Right lobe of liver (tissue), 6 donors: ENCODE measurements at regions not wholly inside any gene's neighbourhood (a gene's known extent, or its start where the extent isn't known, plus 50 kb on each side); places are given as distances from the start of the nearest gene placed in this dataset.

Experiments
- ATAC-seq, 4 donors: fragments of 200-7000 bp; cut with Tn5 transposase; one replicate each; pipeline ENCODE4 v1.9.1; 2020; ENCODE audit warnings: mild to moderate bottlenecking in 4 of 4, moderate library complexity in 4 of 4
- DNase-seq, 3 donors: peaks; one replicate each; pipeline ENCODE4 v3.0.0-alpha.2; 2020
- H3K27ac ChIP-seq, 3 donors: fragments of 200-600 bp; one replicate each; pipeline ENCODE4 v1.8.0; 2022
- H3K27me3 ChIP-seq, 2 donors: fragments of 200-600 bp; one replicate each; pipeline ENCODE4 v1.8.0; 2022
- H3K36me3 ChIP-seq, 4 donors: fragments of 200-600 bp; sonication (generic) in 1 of 4; one replicate each; pipeline versions ENCODE4 v1.5.1 to v1.8.0; 2017 to 2022; ENCODE audit warnings: control low read depth in 1 of 4
- H3K4me1 ChIP-seq, 4 donors: fragments of 200-600 bp; sonication (generic) in 1 of 4; one replicate each; pipeline versions ENCODE4 v1.5.1 to v1.8.0; 2017 to 2022; ENCODE audit warnings: control low read depth in 1 of 4
- H3K4me3 ChIP-seq, 3 donors: fragments of 200-600 bp; one replicate each; pipeline ENCODE4 v1.8.0; 2022
- H3K9me3 ChIP-seq, 4 donors: fragments of 200-600 bp; sonication (generic) in 1 of 4; one replicate each; pipeline versions ENCODE4 v1.5.1 to v1.8.0; 2017 to 2022; ENCODE audit warnings: control low read depth in 1 of 4
- CTCF ChIP-seq, 4 donors: fragments of 200-600 bp in 3 of 4; fragments of 450-650 bp in 1 of 4; IDR thresholded peaks; one replicate each; pipeline versions ENCODE4 v1.5.1 to v1.8.0; 2016 to 2022; ENCODE audit warnings: antibody characterized with exemption in 4 of 4, mild to moderate bottlenecking in 2 of 4
- POLR2A ChIP-seq: fragments of 450-650 bp; IDR thresholded peaks from one replicate; pipeline ENCODE4 v1.6.1; 2017; ENCODE audit warnings: antibody characterized with exemption, mild to moderate bottlenecking
- WGBS: methylation state at CpG from one replicate; pipeline ENCODE4 v1.1.6; 2018; ENCODE audit warnings: low coverage, low lambda C conversion rate; ENCODE audit not compliant: insufficient coverage; ENCODE audit errors: missing lambda C conversion rate; 5-methylcytosine and 5-hydroxymethylcytosine counted together
- intact Hi-C, 2 donors: fragments of 100-400 bp; cut with DNase I; formaldehyde crosslinking; loops; one replicate each; pipeline versions ENCODE4 v1.11.2 to v1.14.1; 2022
- donor health status: DM: no; HTN: yes; CAD: no.
- donor health status: DM: no; HTN: no; CAD: no.
- donor health status: DM: no; HTN: no; CAD: no.
- donor health status: DM: no; HTN: yes; CAD: no.
- donor health status: DM: no; HTN: yes; CAD: no.

GRCh38 chr6:144360401-144360800, 75.3 kb downstream of the UTRN start:
- TF ChIP-seq CTCF (IDR thresholded peaks at IDR 0.05), result no peak
- TF ChIP-seq POLR2A, result no peak
- H3K27ac ChIP-seq, result no peak overlapping the region
- no peak for DNase-seq
- H3K36me3 ChIP-seq, result no peaks in the 10 kb centered on the region
- no peak overlapping the region for H3K4me3 ChIP-seq
- H3K4me1 ChIP-seq, result peaks cover 0 to 10% (median 0%) of the 10 kb centered on the region in 4 donors
- peak in 3 of 4 donors; percentile 21 to 28 (median 25) for ATAC-seq
- no peaks in the 10 kb centered on the region for H3K9me3 ChIP-seq
- intact Hi-C loops, result no loop called here
- no peaks in the 10 kb centered on the region for H3K27me3 ChIP-seq
- 71% methylated on average over 1 of the region's 4 CpGs for WGBS

- DNase-seq, result no peak
- Histone ChIP-seq H3K27ac (no peak overlapping the region), H3K36me3 (no peaks in the 10 kb centered on the region), H3K4me3 (no peak overlapping the region), H3K9me3 (no peaks in the 10 kb centered on the region), H3K27me3 (no peaks in the 10 kb centered on the region), H3K4me1 (peaks cover 0 to 10% (median 0%) of the 10 kb centered on the region in 4 donors)
- no peak for ATAC-seq
- 92% methylated on average over 1 of the region's 1 CpG for WGBS
- TF ChIP-seq CTCF (IDR thresholded peaks at IDR 0.05) (no peak), POLR2A (no peak)
- intact Hi-C loops, result no loop called here
Measured at GRCh38 chr6:144361016-144361415, 75.9 kb downstream of the UTRN start.

DNA sequence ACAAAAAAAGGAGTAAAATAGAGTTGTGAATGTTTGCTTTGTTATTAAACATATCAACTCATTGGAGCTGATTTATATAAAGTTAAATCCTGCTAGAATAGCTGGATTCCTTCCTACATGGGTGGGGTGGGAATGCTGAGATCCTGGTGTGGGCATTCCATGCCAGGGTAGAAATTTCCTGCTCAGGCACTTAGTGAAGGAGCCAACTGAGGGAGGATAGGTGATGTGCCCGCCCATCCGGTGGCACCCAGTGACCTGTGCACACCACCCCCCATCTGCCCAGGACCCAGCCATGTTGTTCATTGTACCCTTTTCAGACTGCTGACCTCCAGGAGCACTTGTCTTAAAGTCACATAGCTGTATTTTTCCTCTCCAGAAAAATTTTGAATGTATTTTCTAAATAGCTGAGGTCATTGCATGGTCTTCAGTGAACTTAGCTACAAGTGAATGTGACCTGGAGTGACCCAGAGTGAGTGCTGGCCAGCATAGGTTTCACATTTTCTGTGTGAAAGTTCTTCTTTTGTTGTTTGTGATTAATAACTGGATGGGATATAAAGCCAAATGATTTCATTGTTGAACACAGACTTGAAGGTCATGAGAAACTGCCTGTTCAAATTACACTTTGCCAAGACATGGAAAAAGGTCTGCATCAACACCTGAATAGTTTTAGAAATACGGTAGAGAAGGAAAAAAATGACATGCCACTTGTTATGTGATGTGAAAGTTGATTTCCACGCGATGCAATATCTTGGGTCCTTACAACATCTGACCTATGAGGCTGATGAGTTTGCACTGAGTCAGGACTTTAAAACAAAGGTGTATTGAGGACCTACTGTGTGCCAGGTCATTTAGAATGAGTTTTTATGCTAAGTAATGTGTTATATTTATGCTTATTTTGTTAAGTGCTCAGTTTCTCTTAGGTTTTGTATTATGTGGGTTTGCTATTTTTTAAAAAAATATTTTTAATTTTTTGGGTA, 77.2 kb downstream of the UTRN start:
- DNase-seq, result no peak

GRCh38 chr6:144364208-144364720, 79.1 kb downstream of the UTRN start:
- no peaks in the 10 kb centered on the region for H3K9me3 ChIP-seq
- no peak for DNase-seq
- intact Hi-C loops, result no loop called here
- H3K36me3 ChIP-seq, result no peaks in the 10 kb centered on the region
- WGBS, result 76% methylated on average over 7 of the region's 7 CpGs
- H3K4me1 ChIP-seq, result peaks cover 0 to 10% (median 0%) of the 10 kb centered on the region in 4 donors
- no peaks in the 10 kb centered on the region for H3K27me3 ChIP-seq
- TF ChIP-seq CTCF (IDR thresholded peaks at IDR 0.05) (no peak), POLR2A (no peak)
- no peak overlapping the region for H3K27ac ChIP-seq
- no peak overlapping the region for H3K4me3 ChIP-seq
- ATAC-seq, result peak in 3 of 4 donors; percentile 21 to 46 (median 36)

More for the DNA sequence above, 77.2 kb downstream of the UTRN start:
- Histone ChIP-seq H3K4me1 (peaks cover 0 to 10% (median 0%) of the 10 kb centered on the region in 4 donors), H3K36me3 (no peaks in the 10 kb centered on the region), H3K4me3 (no peak overlapping the region), H3K27ac (peak overlapping the region; percentile 8 to 20 (median 8)), H3K27me3 (no peaks in the 10 kb centered on the region), H3K9me3 (no peaks in the 10 kb centered on the region)
- TF ChIP-seq POLR2A (no peak), CTCF (IDR thresholded peaks at IDR 0.05) (no peak)
- intact Hi-C loops, result no loop called here
- WGBS, result 29% methylated on average over 3 of the region's 5 CpGs
- ATAC-seq, result peak; percentile 79 to 86 (median 85)
